ENCODE measurements at regions not wholly inside any gene's neighbourhood (a gene's known extent, or its start where the extent isn't known, plus 50 kb on each side); places are given as distances from the start of the nearest gene placed in this dataset.

DNA sequence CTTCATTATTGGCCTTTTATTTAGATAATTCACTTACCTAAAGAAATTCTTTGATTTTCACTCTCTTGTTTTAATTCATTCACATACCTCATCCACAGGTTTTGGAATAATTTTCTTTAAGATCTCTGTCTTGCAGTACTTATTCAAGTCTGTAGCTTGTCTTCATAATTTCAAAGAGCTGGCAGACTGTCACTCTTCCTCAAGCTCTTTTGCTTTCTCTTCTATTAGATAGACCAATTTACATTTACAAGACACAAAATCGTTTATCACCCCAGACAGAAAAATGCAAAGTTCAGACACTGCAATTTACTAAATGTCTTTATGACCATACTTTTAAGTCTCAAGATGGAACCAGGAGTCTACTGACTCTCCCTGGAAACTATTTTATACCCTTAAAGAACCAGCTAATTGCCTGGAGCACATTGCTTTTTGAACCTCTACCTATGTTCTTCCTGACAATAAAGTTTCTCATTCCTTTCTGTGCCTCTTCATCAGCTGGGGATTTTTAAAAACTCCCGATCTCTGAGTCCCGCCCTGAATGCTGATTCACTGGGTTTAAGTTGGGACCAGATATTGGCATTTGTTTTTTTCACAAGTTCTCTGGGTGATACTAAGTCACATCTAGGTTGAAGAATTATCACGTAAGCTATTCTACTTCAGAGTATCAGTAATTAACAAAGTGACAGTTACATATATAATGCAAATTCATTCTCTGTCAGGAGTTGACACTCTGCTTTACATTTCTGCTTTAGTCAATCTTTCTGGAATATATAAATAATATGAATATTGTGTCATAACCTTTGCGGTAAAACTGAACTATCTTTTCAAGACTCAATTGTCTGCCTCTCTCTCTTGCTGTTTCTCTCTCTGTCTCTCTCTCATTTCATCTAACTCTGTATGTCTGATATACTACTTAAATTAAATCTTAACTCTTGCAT is 196.4 kb downstream of the PCDH7 start:
- TF ChIP-seq, protein P1, sequence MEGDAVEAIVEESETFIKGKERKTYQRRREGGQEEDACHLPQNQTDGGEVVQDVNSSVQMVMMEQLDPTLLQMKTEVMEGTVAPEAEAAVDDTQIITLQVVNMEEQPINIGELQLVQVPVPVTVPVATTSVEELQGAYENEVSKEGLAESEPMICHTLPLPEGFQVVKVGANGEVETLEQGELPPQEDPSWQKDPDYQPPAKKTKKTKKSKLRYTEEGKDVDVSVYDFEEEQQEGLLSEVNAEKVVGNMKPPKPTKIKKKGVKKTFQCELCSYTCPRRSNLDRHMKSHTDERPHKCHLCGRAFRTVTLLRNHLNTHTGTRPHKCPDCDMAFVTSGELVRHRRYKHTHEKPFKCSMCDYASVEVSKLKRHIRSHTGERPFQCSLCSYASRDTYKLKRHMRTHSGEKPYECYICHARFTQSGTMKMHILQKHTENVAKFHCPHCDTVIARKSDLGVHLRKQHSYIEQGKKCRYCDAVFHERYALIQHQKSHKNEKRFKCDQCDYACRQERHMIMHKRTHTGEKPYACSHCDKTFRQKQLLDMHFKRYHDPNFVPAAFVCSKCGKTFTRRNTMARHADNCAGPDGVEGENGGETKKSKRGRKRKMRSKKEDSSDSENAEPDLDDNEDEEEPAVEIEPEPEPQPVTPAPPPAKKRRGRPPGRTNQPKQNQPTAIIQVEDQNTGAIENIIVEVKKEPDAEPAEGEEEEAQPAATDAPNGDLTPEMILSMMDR (IDR thresholded peaks at IDR 0.05) = no peak
- TF ChIP-seq EP300 (IDR thresholded peaks at IDR 0.05) (no peak), POLR2A (IDR thresholded peaks at IDR 0.05) (no peak), POLR2AphosphoS5 (IDR thresholded peaks at IDR 0.05) (no peak)
